ENCODE measurements at regions not wholly inside any gene's neighbourhood (a gene's known extent, or its start where the extent isn't known, plus 50 kb on each side); places are given as distances from the start of the nearest gene placed in this dataset.
"Not testable (repeated sequence)": the region's sequence is repeated elsewhere in the genome, so short reads cannot be mapped to it uniquely, and the experiment has no call there.

- no peaks in the 10 kb centered on the region for H3K4me1 Mint-ChIP-seq
- CTCF ChIA-PET: no interaction called here
- no peaks in the 10 kb centered on the region for H3K36me3 Mint-ChIP-seq
- no peak overlapping the region for H3K4me3 Mint-ChIP-seq
- no peak for DNase-seq
- H3K27ac Mint-ChIP-seq: no peak overlapping the region
- H3K9me3 Mint-ChIP-seq: no peaks in the 10 kb centered on the region
- peaks cover 12% of the 10 kb centered on the region for H3K27me3 Mint-ChIP-seq
Measured at GRCh38 chr5:159786901-159787691, 129.2 kb upstream of the ADRA1B start.

GRCh38 chr5:159787837-159788236 is 128.4 kb upstream of the ADRA1B start:
- Mint-ChIP-seq H3K27ac (no peak overlapping the region), H3K4me1 (no peaks in the 10 kb centered on the region), H3K27me3 (peaks cover 12% of the 10 kb centered on the region), H3K36me3 (no peaks in the 10 kb centered on the region), H3K9me3 (no peaks in the 10 kb centered on the region), H3K4me3 (no peak overlapping the region)
- CTCF ChIA-PET: no interaction called here
- DNase-seq: no peak

DNA sequence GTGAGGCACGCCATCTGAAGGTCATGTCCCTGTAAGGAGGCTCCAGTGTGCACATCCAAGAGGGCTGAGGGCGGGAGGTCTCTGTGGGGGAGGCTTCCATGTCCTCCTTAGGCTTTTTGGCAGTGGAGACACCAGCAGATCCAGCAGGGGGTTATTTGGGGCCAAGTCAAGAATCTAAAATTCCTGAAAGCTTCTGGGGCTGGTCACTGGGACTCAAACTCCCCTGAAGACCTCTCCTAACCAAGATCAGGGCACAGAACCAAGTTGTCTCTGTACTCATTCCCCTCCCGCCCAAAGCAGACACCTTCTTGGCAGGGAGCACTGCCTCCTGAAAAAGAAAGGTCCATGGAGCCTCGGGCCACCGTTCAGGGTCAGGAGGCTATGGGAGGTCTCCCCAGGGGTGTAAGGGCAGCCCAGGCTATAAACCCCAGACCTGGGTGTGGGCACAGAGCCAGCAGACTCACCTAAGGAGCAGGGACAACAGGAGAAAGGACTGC is 127.4 kb upstream of the ADRA1B start:
- Mint-ChIP-seq H3K27ac (no peak overlapping the region), H3K27me3 (peaks cover 12% of the 10 kb centered on the region), H3K4me3 (no peak overlapping the region), H3K4me1 (no peaks in the 10 kb centered on the region), H3K36me3 (no peaks in the 10 kb centered on the region), H3K9me3 (no peaks in the 10 kb centered on the region)
- CTCF ChIA-PET: no interaction called here
- DNase-seq: no peak

- H3K27ac Mint-ChIP-seq: no peak overlapping the region
- CTCF ChIA-PET: no interaction called here
- peaks cover 8% of the 10 kb centered on the region for H3K27me3 Mint-ChIP-seq
- no peaks in the 10 kb centered on the region for H3K36me3 Mint-ChIP-seq
- H3K9me3 Mint-ChIP-seq: no peaks in the 10 kb centered on the region
- no peaks in the 10 kb centered on the region for H3K4me1 Mint-ChIP-seq
- no peak for DNase-seq
- H3K4me3 Mint-ChIP-seq: no peak overlapping the region
Measured at GRCh38 chr5:159792180-159792579, 124.1 kb upstream of the ADRA1B start.

DNA sequence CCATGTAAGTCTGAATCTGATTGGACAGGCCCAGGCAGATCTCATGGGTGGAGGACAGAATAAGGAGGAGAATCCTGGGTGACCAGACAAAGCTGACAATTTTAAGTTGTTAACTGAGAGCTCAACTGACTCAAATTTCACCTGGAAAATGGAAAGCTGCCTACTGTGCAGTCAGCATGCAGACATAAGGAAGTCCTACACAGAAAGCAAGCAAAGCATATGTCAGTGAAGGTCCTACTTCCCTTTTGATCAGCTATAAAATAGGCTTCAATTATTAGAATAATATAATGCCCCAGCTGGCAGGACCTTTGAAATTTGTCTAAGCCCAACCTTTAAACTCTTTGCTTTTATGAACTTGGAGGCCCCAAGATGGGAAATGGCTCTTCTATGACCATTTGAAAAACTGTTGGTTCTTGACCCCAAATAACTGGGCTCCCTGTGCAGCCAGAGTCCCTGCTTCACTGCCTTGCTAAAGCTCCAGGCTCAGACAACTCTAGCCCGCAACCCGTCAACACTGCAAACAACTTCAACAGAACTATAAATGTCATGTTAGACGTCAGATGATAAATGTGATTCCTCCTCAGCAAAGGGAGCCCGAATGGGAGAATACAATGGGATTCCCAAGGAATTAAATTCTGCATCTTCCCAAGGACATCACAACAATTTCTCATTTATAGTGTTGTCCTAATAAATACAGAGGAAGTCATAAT is 118.9 kb upstream of the ADRA1B start:
- Mint-ChIP-seq H3K4me1 (no peaks in the 10 kb centered on the region), H3K27me3 (peaks cover 3% of the 10 kb centered on the region), H3K9me3 (no peaks in the 10 kb centered on the region), H3K36me3 (no peaks in the 10 kb centered on the region), H3K27ac (no peak overlapping the region), H3K4me3 (no peak overlapping the region)
- DNase-seq: no peak
- CTCF ChIA-PET: no interaction called here

GRCh38 chr5:159799701-159800100 is 116.6 kb upstream of the ADRA1B start:
- DNase-seq: no peak
- Mint-ChIP-seq H3K36me3 (no peaks in the 10 kb centered on the region), H3K9me3 (no peaks in the 10 kb centered on the region), H3K4me1 (no peaks in the 10 kb centered on the region), H3K4me3 (no peak overlapping the region), H3K27me3 (peaks cover 3% of the 10 kb centered on the region), H3K27ac (no peak overlapping the region)
- CTCF ChIA-PET: no interaction called here

GRCh38 chr5:159800131-159800840 is 116.0 kb upstream of the ADRA1B start:
- H3K4me3 Mint-ChIP-seq: no peak overlapping the region
- H3K27me3 Mint-ChIP-seq: peaks cover 7% of the 10 kb centered on the region
- H3K36me3 Mint-ChIP-seq: no peaks in the 10 kb centered on the region
- CTCF ChIA-PET: no interaction called here
- H3K27ac Mint-ChIP-seq: no peak overlapping the region
- H3K4me1 Mint-ChIP-seq: no peaks in the 10 kb centered on the region
- no peak for DNase-seq
- no peaks in the 10 kb centered on the region for H3K9me3 Mint-ChIP-seq

DNA sequence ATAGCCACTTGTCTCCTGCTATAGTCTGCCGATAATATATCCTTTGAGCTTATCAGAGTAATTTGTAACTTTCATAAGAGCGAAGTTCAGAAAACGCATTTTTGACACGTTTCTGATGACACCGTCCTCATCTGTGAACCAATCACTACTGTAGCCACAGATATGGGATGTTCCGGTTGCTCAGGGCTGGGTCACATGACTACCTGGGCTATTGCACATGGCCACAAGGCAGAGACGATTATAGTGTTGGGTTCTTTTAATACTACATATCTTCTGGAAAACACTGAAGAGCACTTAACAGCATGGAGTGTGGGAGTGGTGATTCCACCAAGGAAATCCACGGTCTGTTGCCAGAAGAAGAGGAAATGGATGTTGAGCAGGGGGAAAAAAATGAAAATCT is 115.0 kb upstream of the ADRA1B start:
- Mint-ChIP-seq H3K27ac (no peak overlapping the region), H3K4me3 (no peak overlapping the region), H3K27me3 (peaks cover 8% of the 10 kb centered on the region), H3K4me1 (no peaks in the 10 kb centered on the region), H3K36me3 (no peaks in the 10 kb centered on the region), H3K9me3 (no peaks in the 10 kb centered on the region)
- DNase-seq: no peak
- CTCF ChIA-PET: interaction anchor here (0.6 kb wide), 1 partner anchor 1105 kb away, joined by 4 read pairs; no protein-coding TSS in a partner anchor

DNA sequence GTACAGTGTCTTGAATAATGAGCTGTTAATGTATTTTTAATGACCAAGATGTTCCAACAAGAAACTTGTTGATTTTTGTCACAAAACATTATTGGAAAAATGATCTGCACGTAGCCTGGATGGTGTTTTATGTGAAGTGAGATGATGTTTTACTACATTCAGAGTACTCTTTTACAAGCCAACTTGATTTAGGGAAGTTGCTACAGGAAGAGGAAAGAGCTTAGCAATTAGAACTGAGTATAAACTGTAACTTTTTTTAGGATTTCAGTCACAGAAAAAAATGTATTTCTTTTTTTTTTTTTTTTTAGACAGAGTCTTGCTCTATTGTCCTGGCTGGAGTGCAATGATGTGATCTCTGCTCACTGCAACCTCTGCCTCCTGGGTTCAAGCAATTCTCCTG is 113.6 kb upstream of the ADRA1B start:
- Mint-ChIP-seq H3K27ac (no peak overlapping the region), H3K36me3 (no peaks in the 10 kb centered on the region), H3K4me3 (no peak overlapping the region), H3K4me1 (no peaks in the 10 kb centered on the region), H3K27me3 (peaks cover 8% of the 10 kb centered on the region), H3K9me3 (no peaks in the 10 kb centered on the region)
- no peak for DNase-seq
- CTCF ChIA-PET: no interaction called here

- no peak overlapping the region for H3K4me3 Mint-ChIP-seq
- CTCF ChIA-PET: no interaction called here
- peaks cover 5% of the 10 kb centered on the region for H3K27me3 Mint-ChIP-seq
- H3K36me3 Mint-ChIP-seq: no peaks in the 10 kb centered on the region
- no peaks in the 10 kb centered on the region for H3K4me1 Mint-ChIP-seq
- no peaks in the 10 kb centered on the region for H3K9me3 Mint-ChIP-seq
- no peak overlapping the region for H3K27ac Mint-ChIP-seq
- DNase-seq: no peak
Measured at GRCh38 chr5:159804121-159804520, 112.2 kb upstream of the ADRA1B start.

- Mint-ChIP-seq H3K4me1 (no peaks in the 10 kb centered on the region), H3K27me3 (peaks cover 5% of the 10 kb centered on the region), H3K27ac (no peak overlapping the region), H3K36me3 (no peaks in the 10 kb centered on the region), H3K9me3 (no peaks in the 10 kb centered on the region), H3K4me3 (no peak overlapping the region)
- DNase-seq: no peak
- CTCF ChIA-PET: no interaction called here
Measured at GRCh38 chr5:159805021-159805420, 111.3 kb upstream of the ADRA1B start.

- H3K36me3 Mint-ChIP-seq, H3K9me3 Mint-ChIP-seq, DNase-seq, H3K4me3 Mint-ChIP-seq, CTCF ChIA-PET, H3K27ac Mint-ChIP-seq, H3K27me3 Mint-ChIP-seq, H3K4me1 Mint-ChIP-seq: not testable (repeated sequence)
Measured at GRCh38 chr5:159807135-159807534, 109.1 kb upstream of the ADRA1B start.

DNA sequence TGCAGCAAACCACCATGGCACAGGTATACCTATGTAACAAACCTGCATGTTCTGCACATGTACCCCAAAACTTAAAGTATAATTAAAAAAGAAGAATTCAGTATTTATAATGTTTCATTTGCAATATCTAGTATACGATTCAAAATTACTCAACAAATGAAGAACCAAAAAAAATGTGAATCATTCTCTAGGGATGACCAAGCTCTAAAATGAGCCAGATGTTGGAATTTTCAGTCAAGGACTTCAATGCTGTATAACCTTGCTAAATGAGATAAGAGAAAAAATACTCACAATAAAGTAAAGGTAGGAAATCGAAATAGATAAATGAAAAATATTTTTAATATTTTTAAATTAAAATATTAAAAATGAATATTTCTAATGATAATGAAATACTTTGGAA is 108.7 kb upstream of the ADRA1B start:
- H3K27me3 Mint-ChIP-seq: peaks cover 5% of the 10 kb centered on the region
- H3K36me3 Mint-ChIP-seq: no peaks in the 10 kb centered on the region
- DNase-seq: no peak
- CTCF ChIA-PET: no interaction called here
- peaks cover 2% of the 10 kb centered on the region for H3K9me3 Mint-ChIP-seq
- H3K27ac Mint-ChIP-seq: no peak overlapping the region
- no peak overlapping the region for H3K4me3 Mint-ChIP-seq
- H3K4me1 Mint-ChIP-seq: no peaks in the 10 kb centered on the region

DNA sequence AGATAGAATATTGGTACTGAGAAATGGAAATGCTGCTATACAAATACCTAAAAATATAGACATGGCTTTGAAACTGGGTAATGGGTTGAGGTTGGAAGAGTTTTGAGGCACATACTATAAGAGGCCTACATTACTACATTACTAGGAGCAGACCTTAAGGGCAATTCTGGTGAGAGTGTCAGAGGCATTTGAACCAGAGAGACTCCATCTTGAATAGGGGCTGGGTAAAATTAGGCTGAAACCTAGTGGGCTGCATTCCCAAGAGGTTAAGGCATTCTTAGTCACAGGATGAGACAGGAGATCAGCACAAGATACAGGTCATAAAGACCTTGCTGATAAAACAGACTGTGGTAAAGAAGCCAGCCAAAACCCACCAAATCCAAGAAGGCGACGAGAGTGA is 104.6 kb upstream of the ADRA1B start:
- H3K9me3 Mint-ChIP-seq: peaks cover 2% of the 10 kb centered on the region
- DNase-seq: no peak
- CTCF ChIA-PET: no interaction called here
- no peak overlapping the region for H3K4me3 Mint-ChIP-seq
- H3K27ac Mint-ChIP-seq: no peak overlapping the region
- H3K4me1 Mint-ChIP-seq: no peaks in the 10 kb centered on the region
- no peaks in the 10 kb centered on the region for H3K36me3 Mint-ChIP-seq
- H3K27me3 Mint-ChIP-seq: no peaks in the 10 kb centered on the region

GRCh38 chr5:159812759-159813158 is 103.5 kb upstream of the ADRA1B start:
- H3K4me1 Mint-ChIP-seq, H3K4me3 Mint-ChIP-seq, DNase-seq, H3K27me3 Mint-ChIP-seq, CTCF ChIA-PET, H3K27ac Mint-ChIP-seq, H3K9me3 Mint-ChIP-seq, H3K36me3 Mint-ChIP-seq: not testable (repeated sequence)
